HG02870 (cell line): ENCODE measurements at regions not wholly inside any gene's neighbourhood (a gene's known extent, or its start where the extent isn't known, plus 50 kb on each side); places are given as distances from the start of the nearest gene placed in this dataset.

Experiments
- ATAC-seq: cut with Tn5 transposase; IDR thresholded peaks from one replicate; pipeline ENCODE4 v1.9.1; 2021; ENCODE audit warnings: mild to moderate bottlenecking, moderate library complexity; ENCODE audit not compliant: unreplicated experiment

GRCh38 chr11:11045156-11045930 is 187.5 kb upstream of the ZBED5 start:
- no peak for ATAC-seq

DNA sequence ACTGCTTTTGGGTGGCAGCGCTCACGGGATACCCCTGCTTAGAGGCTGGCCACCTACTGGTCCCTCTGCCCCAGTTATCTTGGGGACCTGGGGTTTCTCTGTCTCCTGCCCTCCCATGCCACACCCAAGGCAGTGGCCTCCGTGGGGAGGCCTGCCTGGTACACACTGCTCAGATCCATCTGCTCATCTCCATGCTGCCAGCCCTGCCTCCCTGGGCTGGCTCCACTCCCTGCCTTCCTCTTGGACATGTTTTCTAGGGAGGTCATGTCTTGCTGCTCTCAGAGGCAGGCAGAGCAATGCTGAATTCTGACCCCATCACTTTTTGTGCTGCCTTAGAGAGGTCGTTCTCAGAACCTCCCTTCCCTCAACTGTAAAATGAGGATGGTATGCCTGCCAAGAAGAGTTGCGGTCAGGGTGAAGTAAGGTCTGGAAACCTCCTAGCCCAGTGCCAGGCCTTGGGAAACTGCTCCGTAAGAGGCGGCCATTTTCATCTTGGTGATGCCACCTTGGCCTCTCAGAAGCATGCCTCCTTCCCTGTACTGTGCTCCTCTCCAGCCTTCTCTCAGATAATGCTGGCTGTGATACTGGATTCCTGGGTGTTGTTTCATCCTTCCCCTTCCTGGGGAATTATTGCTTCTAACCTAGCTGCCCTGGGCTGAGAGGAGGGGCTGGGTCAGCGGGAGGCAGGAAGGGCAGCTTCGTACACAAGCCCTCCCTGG is 186.4 kb upstream of the ZBED5 start:
- ATAC-seq, result no peak

GRCh38 chr11:11043721-11044120 is 185.9 kb upstream of the ZBED5 start:
- ATAC-seq, result no peak

DNA sequence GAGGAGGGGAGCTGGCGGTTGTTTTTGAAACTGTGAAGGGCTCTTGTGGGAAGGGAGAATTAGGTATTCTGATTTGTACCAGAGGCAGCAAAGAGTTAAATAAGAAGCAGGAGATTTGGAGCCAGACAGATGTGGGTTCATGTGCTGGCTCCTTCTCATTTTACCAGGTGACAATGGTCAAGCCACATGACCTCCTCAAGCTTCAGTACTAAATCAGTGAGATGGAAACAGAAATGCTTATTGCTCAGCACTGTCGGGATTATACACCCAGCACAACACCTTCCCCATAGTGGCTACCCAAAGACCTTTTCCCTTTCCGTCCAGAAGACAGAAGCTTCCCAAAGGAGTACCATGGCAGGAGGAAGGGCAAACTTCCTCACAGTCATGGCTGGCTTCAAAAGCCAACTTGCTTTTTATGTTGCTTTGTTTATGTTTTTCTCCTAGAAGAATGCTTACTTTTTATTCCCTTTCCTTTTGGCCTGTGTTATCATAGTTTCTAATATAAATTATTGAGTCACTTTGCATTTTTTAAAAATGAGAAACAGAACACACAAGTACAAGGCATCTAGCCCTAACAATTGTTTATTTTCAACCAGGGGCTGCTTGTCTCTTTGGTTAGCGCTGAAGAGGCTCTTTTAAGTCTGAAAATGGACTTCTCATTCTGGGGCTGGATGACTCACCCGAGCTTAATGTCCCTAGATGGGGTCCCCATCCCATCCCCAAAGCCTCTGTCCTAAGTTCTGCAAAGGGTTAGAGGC is 181.5 kb upstream of the ZBED5 start:
- ATAC-seq, result no peak

DNA sequence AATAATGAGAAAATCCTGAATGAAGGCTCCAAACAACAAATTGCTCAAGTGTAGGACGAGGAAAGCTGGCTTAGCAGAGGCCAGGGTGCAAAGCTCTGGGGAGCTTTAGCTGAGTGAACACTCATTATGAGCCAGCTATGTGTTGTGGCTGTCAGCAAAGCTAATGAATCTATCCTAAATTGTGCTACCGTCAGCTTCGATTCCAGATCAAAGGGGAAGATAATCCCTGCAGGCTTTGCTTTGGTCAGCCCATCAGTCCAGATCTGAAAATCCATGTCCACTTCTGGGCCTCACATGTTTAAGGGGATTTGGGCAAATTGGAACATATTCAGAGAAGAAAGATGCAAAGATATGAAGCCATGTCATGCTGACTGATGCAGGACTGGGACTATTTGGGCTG is 180.9 kb upstream of the ZBED5 start:
- no peak for ATAC-seq

GRCh38 chr11:11038352-11038751 is 180.5 kb upstream of the ZBED5 start:
- ATAC-seq, result no peak

DNA sequence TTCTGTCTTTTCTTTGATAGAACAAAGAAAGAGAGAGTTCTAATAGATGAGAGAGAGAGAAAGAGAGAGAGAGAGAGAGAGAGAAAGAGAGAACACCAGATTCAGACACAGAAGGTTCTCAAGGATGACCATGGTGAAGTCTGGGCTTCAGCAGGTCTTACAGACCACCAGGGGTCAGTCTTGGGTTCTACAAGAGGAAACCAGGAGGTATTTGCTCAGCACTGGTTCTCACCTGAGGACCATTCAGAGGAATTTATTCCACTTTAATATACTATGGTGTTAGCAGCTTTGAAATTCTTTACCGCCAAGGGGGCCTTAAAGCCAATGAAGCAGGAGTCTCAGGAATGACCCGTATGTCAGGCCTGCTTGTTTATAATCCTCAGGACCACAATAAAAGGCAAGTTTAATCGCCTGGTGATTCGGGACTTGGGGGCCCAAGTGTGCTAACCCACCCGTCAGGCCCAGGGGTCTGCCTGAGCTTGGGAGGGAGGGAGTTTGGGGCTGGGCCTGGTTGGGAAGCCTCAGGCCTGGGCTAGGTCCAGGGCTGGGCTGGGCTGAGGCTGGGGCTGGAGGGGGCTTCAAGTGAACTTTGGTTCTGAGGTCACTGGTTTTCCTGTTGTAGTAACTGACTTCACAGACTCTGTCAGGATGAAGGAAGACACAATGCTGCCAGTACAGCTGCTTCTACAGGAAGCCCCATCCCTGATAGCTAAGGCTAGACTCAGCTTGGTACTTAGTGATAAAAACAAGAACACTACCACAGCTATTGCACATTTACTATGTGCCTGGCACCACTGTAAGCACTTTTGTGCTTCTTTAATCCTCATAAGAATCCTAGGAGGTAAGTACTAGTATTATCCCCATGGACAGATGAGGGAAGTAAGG is 179.2 kb upstream of the ZBED5 start:
- no peak for ATAC-seq

GRCh38 chr11:11036185-11036847 is 178.5 kb upstream of the ZBED5 start:
- no peak for ATAC-seq

DNA sequence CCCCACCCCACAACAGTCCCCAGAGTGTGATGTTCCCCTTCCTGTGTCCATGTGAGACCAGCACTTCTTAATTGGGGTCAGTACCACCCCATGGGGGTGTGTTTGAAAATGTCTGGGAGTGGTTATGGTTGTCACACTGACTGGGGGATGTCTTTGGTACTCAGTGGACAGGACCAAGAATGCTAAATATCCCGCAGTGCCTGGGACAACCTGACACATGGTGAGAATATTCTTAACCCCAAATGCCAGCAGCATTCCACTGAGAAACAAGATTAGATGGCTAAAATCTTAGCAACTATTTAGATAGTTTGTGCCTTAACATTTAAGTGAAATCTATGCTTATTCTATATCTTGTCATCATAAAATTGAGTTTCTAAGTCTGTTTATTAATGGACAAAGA is 177.5 kb upstream of the ZBED5 start:
- ATAC-seq, result no peak

GRCh38 chr11:11034476-11034875 is 176.6 kb upstream of the ZBED5 start:
- ATAC-seq, result no peak

GRCh38 chr11:11032066-11032465 is 174.2 kb upstream of the ZBED5 start:
- ATAC-seq, result no peak

DNA sequence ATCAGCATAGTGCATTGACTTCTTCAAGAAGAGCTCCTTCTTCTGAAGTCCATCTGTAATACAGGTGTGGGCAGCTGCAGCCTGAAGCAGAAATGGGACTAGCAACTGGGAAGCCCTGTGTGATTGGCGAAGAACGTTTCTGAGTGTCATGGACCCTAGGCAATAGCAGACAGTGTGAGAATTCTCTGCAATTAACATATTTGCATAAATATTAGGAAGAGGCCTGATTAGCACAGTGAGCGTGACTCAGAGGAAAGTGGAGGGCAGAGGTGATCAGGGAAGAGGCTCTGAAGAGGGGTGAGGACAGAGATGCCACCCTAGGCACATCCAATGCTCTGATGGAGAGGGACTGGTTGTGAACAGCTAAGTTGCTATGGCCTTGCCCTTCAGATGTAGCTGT is 171.2 kb upstream of the ZBED5 start:
- no peak for ATAC-seq

GRCh38 chr11:11028017-11028692 is 170.3 kb upstream of the ZBED5 start:
- ATAC-seq, result no peak

- ATAC-seq, result no peak
Measured at GRCh38 chr11:11027288-11027687, 169.4 kb upstream of the ZBED5 start.

DNA sequence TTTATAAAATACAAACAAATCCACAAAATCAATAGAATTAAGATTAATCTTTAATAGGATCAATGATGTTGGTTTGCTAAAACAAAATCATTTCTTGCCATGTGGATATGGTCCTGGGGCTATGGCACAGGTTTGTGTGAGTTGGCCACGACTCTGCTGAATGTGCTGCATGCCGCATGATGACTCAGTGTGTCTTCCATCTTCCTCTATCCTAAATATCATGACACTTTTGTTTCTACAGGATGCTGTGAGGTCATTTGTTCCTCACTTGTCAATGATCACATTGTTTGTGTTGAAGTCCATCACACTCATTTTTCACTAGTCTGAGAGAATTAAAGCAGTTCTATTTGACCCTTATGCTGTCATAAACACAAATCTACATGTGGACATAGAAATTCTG is 167.2 kb upstream of the ZBED5 start:
- no peak for ATAC-seq

GRCh38 chr11:11022125-11022730 is 164.4 kb upstream of the ZBED5 start:
- no peak for ATAC-seq

DNA sequence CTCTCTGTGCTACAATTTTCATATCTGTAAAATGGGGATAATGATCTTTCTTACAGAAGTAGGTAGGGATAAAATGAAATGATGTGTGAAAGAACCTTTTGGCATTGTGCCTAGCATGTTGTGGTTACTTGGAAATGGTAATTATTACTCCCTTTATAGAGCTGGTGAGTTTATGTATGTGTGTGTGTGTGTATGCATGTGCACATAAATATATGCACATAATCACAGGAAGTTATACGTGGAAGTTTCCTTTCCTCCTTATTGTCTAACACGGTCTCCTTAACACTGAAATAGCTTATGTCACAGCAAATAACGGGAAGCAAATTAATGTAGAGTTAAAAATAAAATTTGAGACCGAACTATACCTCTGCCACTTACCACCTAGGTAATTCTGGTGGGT is 163.7 kb upstream of the ZBED5 start:
- no peak for ATAC-seq

- no peak for ATAC-seq
Measured at GRCh38 chr11:11020747-11021149, 162.9 kb upstream of the ZBED5 start.

DNA sequence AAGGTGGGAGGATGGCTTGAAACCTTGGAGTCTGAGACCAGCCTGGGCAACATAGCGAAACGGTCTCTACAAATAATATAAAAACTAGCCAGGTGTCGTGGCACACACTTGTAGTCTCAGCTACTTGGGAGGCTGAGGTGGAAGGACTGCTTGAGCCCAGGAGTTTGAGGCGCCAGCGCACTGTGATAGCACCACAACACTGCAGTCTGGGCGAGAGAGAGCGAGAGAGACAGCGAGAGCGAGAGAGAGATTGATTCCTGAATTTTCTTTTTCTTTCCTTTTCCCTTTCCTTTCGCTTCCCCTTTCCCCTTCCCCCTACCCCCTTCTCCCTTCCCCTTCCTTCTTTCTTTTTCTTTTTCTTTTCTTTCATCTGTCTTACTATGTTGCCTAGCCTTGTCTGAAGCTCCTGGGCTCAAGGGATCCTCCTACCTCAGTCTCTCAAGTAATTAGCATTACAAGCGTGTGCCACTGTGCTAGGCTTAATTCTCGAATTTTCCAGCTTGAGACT is 162.4 kb upstream of the ZBED5 start:
- ATAC-seq, result no peak
